ENCODE measurements at regions not wholly inside any gene's neighbourhood (a gene's known extent, or its start where the extent isn't known, plus 50 kb on each side); places are given as distances from the start of the nearest gene placed in this dataset.

GRCh38 chr13:50670847-50671496 is 172.5 kb downstream of the DLEU7 start:
- no peak for DNase-seq

GRCh38 chr13:50671497-50671850 is 172.0 kb downstream of the DLEU7 start:
- no peak for DNase-seq

- no peak for DNase-seq
These were observed 171.5 kb downstream of the DLEU7 start for GRCh38 chr13:50672025-50672424.

- no peak for DNase-seq
These were observed 167.8 kb downstream of the DLEU7 start for GRCh38 chr13:50675651-50676050.

GRCh38 chr13:50676602-50677001 is 166.9 kb downstream of the DLEU7 start:
- DNase-seq: no peak

GRCh38 chr13:50677258-50677657 is 166.2 kb downstream of the DLEU7 start:
- DNase-seq: no peak

- no peak for DNase-seq
These were observed 165.6 kb downstream of the DLEU7 start for GRCh38 chr13:50677687-50678463.

- no peak for DNase-seq
These were observed 164.9 kb downstream of the DLEU7 start for GRCh38 chr13:50678464-50679162.

- no peak for DNase-seq
These were observed 164.2 kb downstream of the DLEU7 start for GRCh38 chr13:50679321-50679720.

- no peak for DNase-seq
These were observed 161.5 kb downstream of the DLEU7 start for GRCh38 chr13:50682002-50682401.

- no peak for DNase-seq
These were observed 160.5 kb downstream of the DLEU7 start for GRCh38 chr13:50682966-50683365.

GRCh38 chr13:50684366-50684765 is 159.1 kb downstream of the DLEU7 start:
- DNase-seq: no peak

GRCh38 chr13:50685491-50685890 is 158.0 kb downstream of the DLEU7 start:
- no peak for DNase-seq

- DNase-seq: no peak
These were observed 157.5 kb downstream of the DLEU7 start for GRCh38 chr13:50685956-50686355.

GRCh38 chr13:50686551-50686950 is 156.9 kb downstream of the DLEU7 start:
- no peak for DNase-seq

- DNase-seq: no peak
These were observed 155.9 kb downstream of the DLEU7 start for GRCh38 chr13:50687545-50687944.

- no peak for DNase-seq
These were observed 153.5 kb downstream of the DLEU7 start for GRCh38 chr13:50690006-50690405.

- no peak for DNase-seq
These were observed 152.3 kb downstream of the DLEU7 start for GRCh38 chr13:50691176-50691680.

GRCh38 chr13:50691681-50692263 is 151.7 kb downstream of the DLEU7 start:
- DNase-seq: no peak

GRCh38 chr13:50692396-50692915 is 151.0 kb downstream of the DLEU7 start:
- no peak for DNase-seq

GRCh38 chr13:50693727-50694126 is 149.8 kb downstream of the DLEU7 start:
- DNase-seq: no peak

GRCh38 chr13:50697746-50698539 is 145.5 kb downstream of the DLEU7 start:
- DNase-seq: no peak

All from stimulated activated CD4-positive, alpha-beta T cell treated with anti-CD3 and anti-CD28 coated beads, Interleukin-12 subunit alpha, Interleukin-12 subunit beta, amount 100 ng/mL, for 4 hours (primary cell).